Neutrophil (primary cell): ENCODE measurements at regions not wholly inside any gene's neighbourhood (a gene's known extent, or its start where the extent isn't known, plus 50 kb on each side); places are given as distances from the start of the nearest gene placed in this dataset.

Experiments used
- H3K27ac ChIP-seq: fragments of 200-600 bp; sonication (generic); 2 replicates; pipeline ENCODE4 v1.5.1; 2016; ENCODE audit warnings: mild to moderate bottlenecking, moderate library complexity
- H3K27me3 ChIP-seq: fragments of 200-600 bp; sonication (generic); 2 replicates; pipeline ENCODE4 v1.6.0; 2016; ENCODE audit warnings: mild to moderate bottlenecking
- H3K36me3 ChIP-seq: fragments of 200-600 bp; sonication (generic); 2 replicates; pipeline ENCODE4 v1.5.1; 2017
- H3K4me1 ChIP-seq, 2 experiments: fragments of 200-600 bp in 1 of 2; sonication (generic) in 1 of 2; 1 replicate in 1 of 2; 2 replicates in 1 of 2; pipeline versions ENCODE4 v1.5.1 to v1.6.1; 2013 to 2016; ENCODE audit warnings: low read depth in 1 of 2, low read length in 1 of 2, mild to moderate bottlenecking in 1 of 2, moderate library complexity in 1 of 2; ENCODE audit not compliant: control insufficient read depth in 1 of 2, insufficient read depth in 1 of 2
- H3K4me3 ChIP-seq, 2 experiments: fragments of 200-600 bp in 1 of 2; sonication (generic) in 1 of 2; 1 replicate in 1 of 2; 2 replicates in 1 of 2; pipeline ENCODE4 v1.5.1; 2013 to 2016; ENCODE audit warnings: low read depth in 1 of 2, low read length in 1 of 2, mild to moderate bottlenecking in 1 of 2, moderate library complexity in 1 of 2
- H3K9me3 ChIP-seq: fragments of 200-600 bp; sonication (generic); 2 replicates; pipeline ENCODE4 v1.5.1; 2016
- TF ChIP-seq, protein P1 (sequence below): fragments of 200-600 bp; sonication (generic); IDR thresholded peaks from 2 replicates; pipeline ENCODE4 v1.5.1; 2016; ENCODE audit warnings: antibody characterized with exemption

- H3K27ac ChIP-seq, result no peak overlapping the region
- no peaks in the 10 kb centered on the region for H3K27me3 ChIP-seq
- TF ChIP-seq, protein P1, sequence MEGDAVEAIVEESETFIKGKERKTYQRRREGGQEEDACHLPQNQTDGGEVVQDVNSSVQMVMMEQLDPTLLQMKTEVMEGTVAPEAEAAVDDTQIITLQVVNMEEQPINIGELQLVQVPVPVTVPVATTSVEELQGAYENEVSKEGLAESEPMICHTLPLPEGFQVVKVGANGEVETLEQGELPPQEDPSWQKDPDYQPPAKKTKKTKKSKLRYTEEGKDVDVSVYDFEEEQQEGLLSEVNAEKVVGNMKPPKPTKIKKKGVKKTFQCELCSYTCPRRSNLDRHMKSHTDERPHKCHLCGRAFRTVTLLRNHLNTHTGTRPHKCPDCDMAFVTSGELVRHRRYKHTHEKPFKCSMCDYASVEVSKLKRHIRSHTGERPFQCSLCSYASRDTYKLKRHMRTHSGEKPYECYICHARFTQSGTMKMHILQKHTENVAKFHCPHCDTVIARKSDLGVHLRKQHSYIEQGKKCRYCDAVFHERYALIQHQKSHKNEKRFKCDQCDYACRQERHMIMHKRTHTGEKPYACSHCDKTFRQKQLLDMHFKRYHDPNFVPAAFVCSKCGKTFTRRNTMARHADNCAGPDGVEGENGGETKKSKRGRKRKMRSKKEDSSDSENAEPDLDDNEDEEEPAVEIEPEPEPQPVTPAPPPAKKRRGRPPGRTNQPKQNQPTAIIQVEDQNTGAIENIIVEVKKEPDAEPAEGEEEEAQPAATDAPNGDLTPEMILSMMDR, result no peak
- no peaks in the 10 kb centered on the region for H3K9me3 ChIP-seq
- no peaks in the 10 kb centered on the region for H3K36me3 ChIP-seq
- H3K4me3 ChIP-seq, result no peak overlapping the region
- H3K4me1 ChIP-seq, result peaks cover 0 to 2% of the 10 kb centered on the region in 2 experiments
Measured at GRCh38 chr16:59148056-59148768, 414.1 kb upstream of the GOT2 start.

DNA sequence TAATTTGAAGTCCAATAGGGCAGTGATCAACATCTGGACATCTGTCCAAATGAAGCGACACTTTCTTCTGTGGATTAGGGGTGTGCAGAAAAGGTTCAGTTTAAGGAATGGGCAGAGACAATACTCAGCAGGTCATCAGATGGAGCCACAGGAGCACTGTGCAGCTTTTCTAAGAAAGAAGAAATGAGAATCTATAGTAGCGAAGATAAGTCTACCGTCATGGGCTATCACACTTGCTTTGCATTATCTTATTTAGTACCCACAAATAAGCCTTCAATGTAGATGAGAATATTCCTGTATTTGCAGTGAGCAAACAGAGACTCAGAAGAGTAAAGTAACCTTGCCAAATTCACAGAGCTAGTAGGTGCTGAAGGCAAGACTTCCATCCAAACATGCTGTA is 412.0 kb upstream of the GOT2 start:
- Histone ChIP-seq H3K4me3 (no peak overlapping the region), H3K27ac (no peak overlapping the region), H3K36me3 (no peaks in the 10 kb centered on the region), H3K27me3 (no peaks in the 10 kb centered on the region), H3K9me3 (no peaks in the 10 kb centered on the region), H3K4me1 (peaks cover 0 to 2% of the 10 kb centered on the region in 2 experiments)
- TF ChIP-seq, protein P1, result no peak

DNA sequence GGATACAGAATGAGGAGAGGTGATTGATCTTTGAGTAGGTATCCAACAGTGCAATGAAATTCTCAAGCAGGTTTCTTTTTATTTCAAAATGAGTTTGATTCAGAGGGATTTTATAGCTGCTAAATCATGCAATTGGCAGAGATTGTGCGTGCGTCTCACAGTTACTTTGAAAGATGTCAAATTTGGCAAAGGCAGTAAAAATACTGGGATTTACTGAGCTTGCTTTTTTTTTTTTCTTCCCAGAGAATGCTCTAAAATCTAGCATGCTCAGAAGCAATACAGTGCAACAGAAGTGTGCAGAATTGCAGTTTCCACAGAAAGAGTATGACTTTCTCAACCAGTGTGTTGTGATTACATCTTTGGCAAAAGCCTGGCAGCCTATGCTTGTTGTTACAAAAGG is 410.7 kb upstream of the GOT2 start:
- H3K36me3 ChIP-seq, result no peaks in the 10 kb centered on the region
- TF ChIP-seq, protein P1, result no peak
- H3K4me1 ChIP-seq, result peaks cover 0 to 2% of the 10 kb centered on the region in 2 experiments
- H3K27ac ChIP-seq, result no peak overlapping the region
- H3K27me3 ChIP-seq, result no peaks in the 10 kb centered on the region
- no peak overlapping the region for H3K4me3 ChIP-seq
- no peaks in the 10 kb centered on the region for H3K9me3 ChIP-seq

DNA sequence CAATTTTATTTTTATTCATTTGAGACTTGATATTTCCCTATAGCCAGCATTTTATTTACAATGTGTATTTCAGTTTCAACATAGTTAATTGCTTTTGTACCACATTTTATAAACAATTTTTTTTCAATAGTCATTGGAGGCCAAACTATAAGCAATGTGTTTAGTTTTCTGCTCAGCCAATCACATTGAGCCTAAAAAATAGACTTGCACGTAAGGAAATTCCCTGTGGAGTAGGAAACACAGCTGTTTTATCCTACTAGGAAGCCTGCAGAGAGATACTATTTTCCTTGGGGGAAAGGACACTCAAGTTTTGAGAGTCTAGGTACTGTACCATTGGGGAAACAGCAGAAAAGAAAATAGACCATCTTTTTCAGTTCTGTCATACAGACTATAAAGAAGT is 410.2 kb upstream of the GOT2 start:
- peaks cover 0 to 2% of the 10 kb centered on the region in 2 experiments for H3K4me1 ChIP-seq
- TF ChIP-seq, protein P1, result no peak
- no peaks in the 10 kb centered on the region for H3K27me3 ChIP-seq
- no peak overlapping the region for H3K4me3 ChIP-seq
- H3K36me3 ChIP-seq, result no peaks in the 10 kb centered on the region
- H3K9me3 ChIP-seq, result no peaks in the 10 kb centered on the region
- H3K27ac ChIP-seq, result no peak overlapping the region

DNA sequence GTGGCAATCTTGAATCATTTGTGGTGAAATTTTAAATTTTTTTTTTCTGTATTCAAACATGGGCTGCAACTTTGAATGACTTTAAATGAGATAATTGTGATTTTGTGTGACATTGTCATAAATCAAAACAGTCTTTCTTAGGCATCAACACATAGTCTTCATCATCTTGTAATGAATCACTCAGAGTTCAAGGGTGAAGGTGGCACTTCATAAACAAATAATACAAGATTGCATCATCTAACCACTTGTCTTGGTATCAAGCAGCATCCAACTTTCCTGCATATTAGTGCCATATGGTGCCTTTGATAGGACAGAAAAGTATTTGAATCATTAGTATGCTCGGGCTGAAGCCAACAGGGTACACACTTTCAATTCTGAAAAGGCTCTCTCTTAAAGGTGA is 392.4 kb upstream of the GOT2 start:
- no peak overlapping the region for H3K4me3 ChIP-seq
- no peaks in the 10 kb centered on the region for H3K27me3 ChIP-seq
- H3K36me3 ChIP-seq, result no peaks in the 10 kb centered on the region
- H3K9me3 ChIP-seq, result no peaks in the 10 kb centered on the region
- no peaks in the 10 kb centered on the region for H3K4me1 ChIP-seq
- no peak overlapping the region for H3K27ac ChIP-seq
- TF ChIP-seq, protein P1, result no peak
